GM21423 (cell line): ENCODE measurements at regions not wholly inside any gene's neighbourhood (a gene's known extent, or its start where the extent isn't known, plus 50 kb on each side); places are given as distances from the start of the nearest gene placed in this dataset.

Source experiments
- ATAC-seq: cut with Tn5 transposase; IDR thresholded peaks from one replicate; pipeline ENCODE4 v1.9.1; 2021; ENCODE audit warnings: mild to moderate bottlenecking, moderate library complexity; ENCODE audit not compliant: unreplicated experiment

DNA sequence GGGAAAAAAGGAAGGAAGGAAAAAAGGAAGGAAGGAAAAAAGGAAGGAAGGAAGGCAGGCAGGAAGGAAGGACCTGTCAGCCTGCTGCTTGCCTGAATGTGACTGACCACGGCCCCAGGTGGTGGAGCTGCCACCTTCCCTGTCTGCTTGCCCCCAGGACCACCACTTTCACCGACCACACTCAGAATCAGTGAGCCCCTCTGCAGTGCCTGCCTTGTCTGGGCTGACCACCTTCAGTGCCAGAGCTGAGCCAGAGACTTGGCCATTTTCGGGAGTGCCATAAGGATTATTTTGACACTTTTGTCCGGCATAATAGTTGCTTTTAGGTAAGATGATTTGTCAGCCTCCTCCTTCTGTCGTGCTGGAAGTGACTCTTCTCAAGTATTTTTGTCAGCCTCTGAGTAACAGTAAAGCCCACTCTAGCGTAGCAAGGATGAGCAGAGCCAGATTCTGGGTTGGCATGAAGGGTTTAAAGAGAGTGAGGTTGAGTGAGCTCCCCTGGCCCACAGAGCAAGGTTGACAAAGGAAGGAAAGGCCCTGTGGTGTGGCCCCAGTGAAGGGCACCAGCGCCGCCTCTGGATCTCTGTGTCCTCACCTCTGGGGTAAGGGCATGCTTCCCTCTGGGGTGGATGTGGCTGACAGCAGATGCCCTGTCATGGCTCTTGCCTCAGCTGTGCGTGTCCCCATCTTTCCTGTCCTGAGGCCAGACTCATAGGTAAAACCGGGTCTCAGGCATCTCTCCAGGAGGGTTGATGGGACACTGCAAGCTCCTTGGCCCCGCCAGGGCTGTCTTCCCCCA lies 214.7 kb upstream of the FOXQ1 start:
- ATAC-seq = no peak

DNA sequence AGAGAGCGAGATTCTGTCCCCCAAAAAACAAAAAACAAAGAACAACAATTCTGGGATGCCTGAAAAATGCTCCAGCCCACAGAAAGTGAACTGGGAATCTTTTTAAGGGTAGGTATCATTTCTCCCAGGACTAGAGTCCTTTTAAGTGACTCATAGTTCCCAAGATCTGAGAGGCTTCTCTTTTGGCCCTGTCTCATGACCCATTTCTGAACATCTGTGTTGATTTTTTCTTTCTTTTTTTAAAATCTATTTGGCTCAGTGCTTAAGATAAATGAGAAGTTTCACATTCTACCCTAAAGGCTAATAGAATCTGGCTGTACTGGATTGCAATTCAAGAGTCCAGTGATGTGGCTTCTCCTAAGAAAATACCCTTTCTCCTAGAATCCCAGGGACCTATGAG lies 217.6 kb upstream of the FOXQ1 start:
- no peak for ATAC-seq

DNA sequence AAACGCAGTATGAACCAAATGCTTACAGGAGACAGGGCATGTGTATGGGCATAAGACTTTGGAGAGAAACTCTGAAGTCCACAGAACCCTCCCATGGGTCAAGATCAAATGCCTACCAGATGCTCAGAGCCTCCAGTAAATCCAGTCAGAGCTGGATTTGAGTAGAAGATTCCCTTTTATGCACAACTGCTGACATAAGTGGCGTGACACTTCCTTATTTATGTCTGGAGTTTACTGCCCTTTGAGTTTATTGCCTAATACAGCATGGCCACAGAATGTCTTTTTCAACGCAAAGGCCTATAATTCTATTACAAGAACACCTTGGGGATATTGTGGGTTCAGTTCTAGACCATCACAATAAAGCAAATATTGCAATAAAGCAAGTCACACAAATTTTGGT lies 220.0 kb upstream of the FOXQ1 start:
- ATAC-seq = no peak

DNA sequence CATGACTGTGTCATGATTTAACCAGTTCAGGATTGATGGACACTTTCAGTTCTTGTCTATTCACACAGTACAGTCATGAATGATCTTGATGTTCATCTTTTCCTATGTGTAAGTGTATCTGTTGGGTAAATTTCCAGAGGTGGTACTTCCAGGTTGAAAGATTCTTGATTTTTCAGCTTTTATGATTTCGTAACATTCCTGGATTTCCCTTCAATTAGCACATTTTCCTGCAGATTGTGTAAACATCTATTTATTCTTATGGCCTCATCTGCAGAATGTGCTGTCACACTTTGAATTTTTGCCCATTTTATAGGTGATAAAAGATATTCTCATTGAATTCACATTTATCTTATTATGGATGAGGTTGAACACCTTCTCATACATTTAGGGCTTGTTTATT lies 222.0 kb upstream of the FOXQ1 start:
- no peak for ATAC-seq

DNA sequence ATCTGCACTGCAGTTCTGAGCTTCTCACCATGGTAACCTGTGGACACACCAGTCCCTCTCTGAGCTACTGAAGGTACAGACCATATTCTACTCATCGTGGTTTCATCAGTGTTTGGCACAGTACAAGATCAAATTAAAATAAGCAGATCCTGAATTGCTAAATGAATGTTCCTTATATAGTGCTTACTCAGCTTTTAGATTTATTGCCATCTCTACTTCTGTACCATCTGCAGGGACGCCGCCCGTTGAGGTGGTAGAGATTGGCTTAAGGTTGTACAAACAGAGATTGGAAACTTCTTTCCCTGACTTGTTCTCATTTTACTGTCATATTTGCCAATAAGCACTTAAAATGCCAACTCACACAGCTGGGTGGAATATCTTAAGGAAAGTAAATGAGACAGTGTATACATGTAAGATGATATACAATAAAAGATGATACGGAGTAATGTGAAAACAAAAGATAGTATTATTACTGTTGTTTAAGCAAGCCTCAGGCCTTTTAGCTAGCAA lies 223.4 kb upstream of the FOXQ1 start:
- no peak for ATAC-seq

DNA sequence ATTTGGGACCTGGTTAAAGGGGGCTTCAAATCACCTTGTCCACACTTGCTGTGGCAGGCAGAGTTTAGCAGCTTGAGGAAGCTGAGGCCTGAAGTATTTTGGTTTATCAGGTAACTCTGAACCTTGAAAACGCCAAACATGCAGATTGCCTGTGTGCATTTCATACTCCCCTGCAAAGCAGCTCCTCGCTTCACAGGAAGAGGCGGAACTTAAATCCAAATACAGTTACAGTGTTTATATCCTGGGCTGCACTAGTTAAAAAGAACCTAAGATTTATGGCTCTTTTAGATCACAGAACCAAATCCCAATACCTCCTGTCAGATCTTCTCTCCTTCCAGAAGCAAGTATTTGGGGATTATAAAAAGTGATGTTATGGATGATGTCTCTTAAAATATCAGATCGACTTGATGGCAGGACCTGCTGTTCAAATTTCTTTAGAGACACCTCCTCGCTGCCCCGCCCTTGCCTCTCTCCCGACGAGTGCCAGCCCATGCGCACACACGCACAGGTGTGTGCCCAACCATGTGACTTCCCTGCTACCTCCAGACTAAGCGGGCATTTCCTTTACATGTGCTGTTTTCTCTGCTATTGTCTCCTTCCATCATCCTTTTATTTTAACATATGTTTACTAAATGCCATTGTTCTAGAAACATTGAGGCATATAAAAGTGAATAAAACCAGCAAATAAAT lies 224.6 kb upstream of the FOXQ1 start:
- ATAC-seq = no peak

DNA sequence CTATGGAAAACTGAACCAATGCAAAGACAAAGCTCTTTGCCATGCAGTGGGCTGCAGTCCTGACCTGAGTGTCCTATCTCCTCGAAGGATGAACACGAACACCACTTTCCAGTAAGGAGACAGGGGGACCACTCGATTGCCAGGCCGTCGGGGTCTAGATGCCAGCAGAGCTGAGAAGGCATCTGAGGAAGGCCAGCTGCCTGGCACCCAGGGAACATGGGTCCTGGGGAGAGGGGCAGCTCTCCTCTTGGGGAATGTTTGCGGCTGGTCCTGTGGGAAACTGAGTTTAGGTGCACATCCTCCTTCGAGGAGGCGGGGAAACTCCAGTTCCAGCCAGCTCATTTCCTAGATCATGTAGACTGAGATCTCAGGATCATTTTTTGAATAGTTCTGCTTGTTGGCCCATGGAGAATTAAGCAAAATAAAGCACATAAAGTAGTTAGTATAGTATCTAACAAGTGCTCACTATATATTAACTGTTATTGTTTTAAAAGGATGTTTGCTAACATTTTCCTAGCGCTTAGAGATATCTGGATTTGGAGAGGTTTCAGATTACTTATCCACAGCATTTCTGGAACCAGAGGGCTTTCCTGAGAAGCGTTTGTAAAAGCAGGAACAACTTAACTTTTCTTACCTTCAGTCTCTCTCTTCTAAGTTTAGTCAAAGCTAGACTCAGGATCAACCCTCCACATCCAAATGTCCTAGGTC lies 225.3 kb upstream of the FOXQ1 start:
- no peak for ATAC-seq

DNA sequence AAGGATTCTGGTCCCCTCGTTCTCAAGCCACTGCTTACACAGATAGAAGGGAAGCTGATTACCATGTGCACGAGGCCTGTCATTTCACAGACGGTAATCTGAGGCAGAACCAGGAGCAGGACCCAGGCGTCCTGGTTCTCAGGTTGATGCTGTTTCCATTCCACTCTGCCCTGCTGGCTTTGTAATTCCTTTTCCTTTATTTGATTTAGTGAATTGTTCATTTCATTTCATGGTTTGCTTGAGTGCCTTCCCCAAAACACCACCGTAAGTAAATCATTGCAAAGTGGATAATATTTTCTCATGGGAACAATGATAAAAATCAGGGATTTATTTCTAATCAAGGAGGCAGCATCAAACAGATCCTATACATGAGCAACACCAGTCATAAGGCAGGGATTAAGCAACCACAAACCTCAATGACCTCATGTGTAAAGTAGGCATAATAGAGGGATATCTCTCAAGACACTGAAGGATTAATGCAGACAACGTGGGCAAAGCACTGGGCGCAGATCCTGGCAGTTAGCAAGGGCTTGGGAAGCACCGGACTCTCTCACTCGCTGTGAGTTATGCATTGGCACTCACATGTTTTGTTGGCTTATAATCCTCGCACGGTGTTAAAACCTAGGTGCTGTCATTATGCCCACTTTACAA lies 229.5 kb upstream of the FOXQ1 start:
- ATAC-seq = no peak

DNA sequence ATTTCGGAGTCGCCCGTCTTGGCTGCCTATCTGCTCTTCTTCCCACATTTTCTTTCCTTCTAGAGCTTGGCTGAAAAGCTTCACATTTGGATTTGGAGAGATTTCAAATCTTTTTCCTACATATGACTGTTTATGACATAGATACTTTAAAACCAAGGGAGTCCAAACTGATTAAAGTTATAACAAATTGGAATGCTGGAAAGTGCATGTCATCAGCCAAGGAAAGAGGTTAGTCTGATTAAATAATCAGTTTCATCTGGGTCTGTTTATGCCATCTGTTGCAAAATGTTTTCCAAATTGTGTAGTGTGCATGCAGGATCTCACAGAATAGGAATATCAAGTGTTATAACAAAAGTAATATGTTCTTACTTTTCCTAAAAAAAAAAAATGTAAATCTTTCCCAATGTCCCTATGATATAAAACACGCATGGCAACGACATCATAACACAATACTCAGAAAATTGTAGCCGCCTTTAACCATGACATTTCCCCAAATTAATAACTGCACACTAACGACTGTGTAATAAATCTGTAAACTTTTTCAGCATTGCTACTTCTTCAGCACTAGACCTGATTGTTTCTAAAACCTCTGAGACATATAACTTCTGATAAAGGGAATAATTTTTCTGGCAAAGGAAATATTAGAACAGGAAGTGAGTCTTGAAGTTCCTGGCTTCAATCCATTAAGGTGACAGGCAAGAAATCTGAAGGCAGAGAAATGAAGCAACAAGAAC lies 230.2 kb upstream of the FOXQ1 start:
- no peak for ATAC-seq

DNA sequence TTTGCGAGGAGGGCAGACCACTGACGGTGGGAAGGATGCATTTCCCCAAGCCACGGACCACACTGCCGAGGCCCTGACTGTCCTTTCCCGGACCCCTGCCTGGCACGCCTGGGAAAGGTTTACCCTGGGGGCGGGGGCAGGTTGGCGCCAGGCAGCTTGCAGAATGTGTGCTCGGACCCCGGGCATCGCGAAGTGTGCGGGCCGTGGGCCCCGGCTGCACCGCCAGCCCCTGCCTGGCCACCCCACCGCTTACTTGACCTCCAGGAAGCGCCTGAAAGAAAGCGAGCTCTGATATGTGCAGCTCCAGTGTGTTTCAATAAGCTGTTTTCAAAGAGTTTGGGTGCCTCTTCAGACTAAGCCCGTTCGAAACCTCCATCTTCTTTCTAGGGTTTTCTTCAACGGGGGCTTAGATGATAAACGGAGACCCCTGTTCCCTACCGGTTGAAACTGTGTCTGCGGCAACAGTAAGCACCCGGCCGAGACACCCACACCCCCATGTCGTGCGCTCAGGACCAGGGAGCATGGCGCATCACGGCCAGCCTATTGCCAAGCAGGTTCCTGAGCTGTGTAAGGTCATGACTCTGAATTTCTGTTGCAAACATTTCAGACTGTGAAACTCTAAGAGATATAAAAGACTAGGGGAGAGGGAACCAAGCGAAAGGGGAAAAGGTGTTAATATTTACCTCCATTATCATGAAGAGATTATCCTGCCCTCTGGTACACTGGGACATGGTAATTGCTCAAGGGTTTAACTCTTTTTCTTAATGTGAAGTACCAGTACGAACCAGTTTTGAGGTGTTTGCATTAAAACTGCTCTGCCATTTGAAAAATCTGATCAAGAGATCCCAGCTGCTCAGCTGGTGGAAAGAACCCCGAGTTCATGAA lies 231.2 kb upstream of the FOXQ1 start:
- no peak for ATAC-seq

DNA sequence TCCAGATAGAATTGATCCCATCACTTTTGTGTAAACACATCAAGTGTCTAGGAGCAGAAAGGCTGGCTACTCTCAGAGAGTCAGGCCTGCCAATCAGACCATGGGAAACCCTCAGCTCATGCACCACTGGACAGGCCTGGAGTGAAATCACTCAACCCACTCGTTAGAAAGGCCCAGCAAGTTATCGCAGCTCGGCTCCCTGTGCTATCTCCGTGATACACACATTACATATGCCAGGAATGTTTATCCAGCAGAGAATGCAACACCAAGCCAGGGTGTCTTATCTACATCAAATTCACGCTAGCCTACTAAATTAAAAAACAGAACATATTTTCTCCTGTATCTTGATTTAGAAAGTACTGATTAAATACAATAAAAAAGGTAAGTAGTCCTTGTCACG lies 232.4 kb upstream of the FOXQ1 start:
- ATAC-seq = no peak

DNA sequence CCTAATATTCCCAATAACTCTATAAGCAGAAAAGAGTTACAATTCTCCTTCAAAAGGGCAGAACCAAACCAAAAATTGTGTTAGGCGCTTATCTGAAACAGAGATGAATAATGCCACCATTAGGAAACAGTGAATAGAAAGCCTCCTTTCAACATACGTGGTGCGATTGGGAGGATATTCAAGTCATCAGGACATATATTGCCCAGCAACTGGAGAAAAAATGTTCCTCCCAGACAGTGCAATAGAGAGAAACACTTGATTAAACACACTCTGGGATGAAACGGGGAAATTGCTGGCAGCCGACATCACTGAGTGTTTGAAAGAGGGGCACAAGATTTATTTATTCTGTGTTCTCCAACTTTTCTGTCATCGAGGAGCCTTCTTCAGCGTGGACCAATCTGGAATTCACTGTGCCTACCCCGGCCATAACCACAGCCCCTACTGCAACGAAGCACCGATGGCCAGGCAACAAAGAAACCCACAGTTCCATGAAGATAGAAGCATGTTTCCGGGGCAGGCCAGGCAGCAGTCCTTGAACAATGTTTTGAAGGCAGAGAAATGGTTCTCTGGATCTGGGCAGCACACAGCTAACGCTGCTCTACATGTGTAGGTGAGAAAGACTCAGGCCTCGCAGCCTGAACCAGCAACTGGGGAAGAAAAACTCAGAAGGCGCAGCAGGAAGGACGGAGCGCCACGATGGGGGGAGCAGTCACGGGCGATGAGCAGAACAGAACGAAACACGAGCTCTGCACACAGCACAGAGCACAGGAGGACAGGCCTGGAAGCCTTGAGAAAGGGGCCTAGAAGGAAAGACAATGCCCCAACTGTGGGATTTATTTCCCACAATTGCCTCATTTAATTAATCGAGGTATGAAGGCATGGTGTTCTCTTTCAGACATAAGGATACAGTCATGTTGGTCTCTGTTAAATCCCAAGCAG lies 234.2 kb upstream of the FOXQ1 start:
- no peak for ATAC-seq

DNA sequence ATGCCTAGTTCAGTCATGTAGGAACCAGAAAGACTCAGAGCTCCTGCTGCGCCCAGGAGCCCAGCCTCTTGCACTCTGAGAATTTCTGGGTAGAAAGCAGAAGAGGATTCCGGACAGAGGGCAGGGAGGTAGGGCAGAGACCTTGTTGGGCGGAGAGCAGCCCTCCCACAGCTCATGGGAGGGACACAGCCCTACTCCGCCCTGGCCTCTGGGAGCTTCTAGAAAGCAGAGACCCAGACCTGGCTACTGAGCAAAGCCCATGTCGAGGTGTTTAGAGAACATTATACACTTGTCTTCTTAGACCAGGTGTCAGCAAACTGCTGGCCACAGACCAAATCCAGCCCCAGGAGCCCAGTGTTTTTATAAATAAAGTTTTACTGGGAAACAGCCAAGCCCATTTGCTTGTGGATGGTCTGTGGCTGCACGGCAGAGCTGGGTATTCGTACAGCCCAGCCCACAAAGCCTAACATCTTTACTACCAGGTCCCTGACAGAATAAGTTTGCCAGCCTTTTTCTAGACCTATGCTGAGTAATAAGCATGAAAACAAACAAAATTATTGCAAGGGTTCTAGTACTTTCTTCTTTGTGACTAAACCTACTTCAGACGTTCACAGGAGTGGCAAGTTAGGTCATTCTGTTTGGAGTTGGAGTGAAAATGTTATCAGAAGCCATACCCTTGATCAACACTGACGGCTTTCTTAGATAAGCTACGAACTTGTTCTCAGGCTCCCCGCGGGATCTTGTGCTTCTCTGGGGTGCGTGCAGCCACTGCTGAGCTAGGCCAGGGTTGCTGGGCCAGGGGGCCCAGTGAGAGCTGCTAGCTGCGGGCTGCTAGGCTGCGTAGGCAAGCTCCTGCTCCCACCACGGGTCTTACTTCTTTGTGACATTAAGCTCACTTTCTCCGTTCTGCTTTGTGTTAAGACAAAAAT lies 235.1 kb upstream of the FOXQ1 start:
- no peak for ATAC-seq

DNA sequence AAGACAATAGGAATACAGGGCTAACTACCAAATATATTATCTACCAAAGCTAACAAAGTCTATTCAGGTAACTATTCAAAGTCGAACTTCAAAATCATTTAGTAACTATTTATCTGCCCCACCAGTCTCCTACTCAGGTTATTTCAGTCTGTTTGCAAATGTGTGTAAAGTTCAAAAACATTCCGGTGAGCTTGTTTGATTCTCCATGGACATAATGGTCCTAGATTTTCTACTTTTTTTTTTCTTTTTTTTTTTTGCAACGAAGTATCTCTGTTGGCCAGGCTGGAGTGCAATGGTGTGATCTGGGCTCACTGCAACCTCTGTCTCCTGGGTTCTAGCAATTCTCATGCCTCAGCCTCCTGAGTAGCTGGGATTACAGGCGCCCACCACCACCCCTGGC lies 236.0 kb upstream of the FOXQ1 start:
- no peak for ATAC-seq

DNA sequence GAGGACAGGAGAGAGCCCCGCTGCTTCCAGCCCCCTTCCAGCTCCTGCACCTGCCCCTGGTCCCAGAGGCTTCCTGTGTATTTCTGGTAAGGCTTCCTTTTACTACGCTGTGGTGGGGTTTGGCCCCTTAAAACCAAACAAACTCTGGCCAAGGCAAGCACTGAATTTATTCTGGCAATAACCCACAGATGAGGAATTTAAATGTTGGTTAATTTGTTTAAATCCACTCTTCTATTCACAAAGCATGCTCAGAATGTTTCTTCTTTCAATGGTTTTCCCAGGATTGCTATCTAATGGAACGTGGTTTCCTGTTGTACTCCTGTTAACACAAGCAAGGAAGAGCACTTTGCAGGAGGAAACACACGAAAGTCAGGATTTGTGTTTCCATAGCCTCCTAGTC lies 236.5 kb upstream of the FOXQ1 start:
- no peak for ATAC-seq

DNA sequence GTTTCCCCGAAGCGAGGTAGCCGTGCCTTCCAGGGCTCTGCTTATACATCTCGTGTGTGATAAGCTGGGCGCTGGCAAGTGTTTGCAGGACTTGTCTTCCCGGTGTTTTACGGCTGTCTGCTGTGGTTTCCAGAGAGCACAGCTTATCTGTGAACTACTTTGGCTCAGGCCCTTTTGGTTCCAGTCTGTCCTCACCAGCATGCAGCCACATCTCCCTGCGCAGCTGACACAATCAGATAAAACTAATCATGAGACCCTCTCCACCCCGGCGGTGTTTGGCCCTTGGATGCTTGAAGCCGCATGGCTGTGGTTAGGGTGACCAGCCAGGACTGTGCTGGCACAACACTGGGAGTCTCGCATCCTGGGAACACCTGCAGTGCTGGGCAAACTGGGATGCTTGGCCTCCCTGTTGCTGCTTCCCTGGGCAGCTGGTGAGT lies 241.8 kb upstream of the FOXQ1 start:
- no peak for ATAC-seq

DNA sequence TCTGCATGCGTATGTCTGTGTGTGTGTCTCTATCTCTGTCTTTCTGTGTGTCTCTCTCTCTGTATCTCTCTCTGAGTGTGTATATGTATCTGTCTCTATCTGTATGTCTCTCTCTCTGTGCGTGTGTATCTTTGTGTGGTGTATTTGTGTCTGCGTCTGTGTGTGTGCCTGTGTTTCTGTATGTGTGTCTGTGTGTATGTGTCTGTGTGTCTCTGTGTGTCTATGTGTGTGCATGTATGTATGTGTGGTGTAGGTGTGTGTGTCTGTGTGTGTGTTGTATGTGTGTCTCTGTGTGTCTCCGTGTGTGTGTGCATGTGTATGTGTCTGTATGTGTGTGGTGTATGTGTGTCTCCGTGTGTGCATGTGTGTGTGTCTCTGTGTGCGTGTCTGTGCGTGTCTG lies 243.0 kb upstream of the FOXQ1 start:
- no peak for ATAC-seq
